ENCODE measurements at regions not wholly inside any gene's neighbourhood (a gene's known extent, or its start where the extent isn't known, plus 50 kb on each side); places are given as distances from the start of the nearest gene placed in this dataset.

DNA sequence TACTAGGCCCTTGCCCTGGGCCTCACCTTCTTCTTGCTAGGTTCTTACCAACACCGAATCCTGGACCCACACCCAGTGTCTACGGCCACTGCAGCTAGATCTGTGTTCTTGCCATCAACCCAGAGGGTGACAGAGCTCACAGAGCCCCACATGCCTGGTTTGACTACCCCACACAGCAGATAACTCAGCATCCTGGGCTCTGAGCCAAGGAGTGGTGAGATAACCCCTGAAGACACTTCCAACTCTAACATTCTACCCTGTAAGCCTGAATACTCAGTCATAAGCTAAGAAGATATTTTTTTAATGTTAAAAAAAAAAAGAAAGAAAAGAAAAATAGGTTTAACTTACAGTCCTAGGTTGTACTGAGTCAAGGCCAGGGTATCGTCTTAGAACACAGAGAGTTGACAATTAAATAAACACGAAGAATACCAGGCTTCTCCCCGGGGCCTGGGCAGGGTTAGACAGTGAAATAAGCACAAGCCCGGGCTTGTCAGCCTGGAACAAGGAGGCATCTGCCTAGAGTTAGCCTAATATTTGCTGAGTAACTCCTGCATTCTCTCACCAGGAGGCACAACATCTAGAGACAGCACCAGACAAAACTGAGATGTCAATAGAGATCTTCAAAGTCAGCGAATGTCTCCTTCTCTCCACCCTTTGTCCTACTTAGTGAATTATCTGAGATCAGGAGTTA is 556.5 kb upstream of the LRRN3 start:
- TF ChIP-seq, protein P1, sequence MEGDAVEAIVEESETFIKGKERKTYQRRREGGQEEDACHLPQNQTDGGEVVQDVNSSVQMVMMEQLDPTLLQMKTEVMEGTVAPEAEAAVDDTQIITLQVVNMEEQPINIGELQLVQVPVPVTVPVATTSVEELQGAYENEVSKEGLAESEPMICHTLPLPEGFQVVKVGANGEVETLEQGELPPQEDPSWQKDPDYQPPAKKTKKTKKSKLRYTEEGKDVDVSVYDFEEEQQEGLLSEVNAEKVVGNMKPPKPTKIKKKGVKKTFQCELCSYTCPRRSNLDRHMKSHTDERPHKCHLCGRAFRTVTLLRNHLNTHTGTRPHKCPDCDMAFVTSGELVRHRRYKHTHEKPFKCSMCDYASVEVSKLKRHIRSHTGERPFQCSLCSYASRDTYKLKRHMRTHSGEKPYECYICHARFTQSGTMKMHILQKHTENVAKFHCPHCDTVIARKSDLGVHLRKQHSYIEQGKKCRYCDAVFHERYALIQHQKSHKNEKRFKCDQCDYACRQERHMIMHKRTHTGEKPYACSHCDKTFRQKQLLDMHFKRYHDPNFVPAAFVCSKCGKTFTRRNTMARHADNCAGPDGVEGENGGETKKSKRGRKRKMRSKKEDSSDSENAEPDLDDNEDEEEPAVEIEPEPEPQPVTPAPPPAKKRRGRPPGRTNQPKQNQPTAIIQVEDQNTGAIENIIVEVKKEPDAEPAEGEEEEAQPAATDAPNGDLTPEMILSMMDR (IDR thresholded peaks at IDR 0.05), result no peak
- no peak for DNase-seq
- Histone ChIP-seq H3K27me3 (ENCODE audit: control insufficient read depth in 2 of 2, insufficient read depth in 2 of 2, low read length in 2 of 2) (no peaks in the 10 kb centered on the region), H3K79me2 (ENCODE audit: insufficient read depth, low read length) (no peaks in the 10 kb centered on the region), H3K4me1 (ENCODE audit: control insufficient read depth in 1 of 2, insufficient read depth in 2 of 2, low read length in 2 of 2) (no peaks in the 10 kb centered on the region), H3K9me3 (replicated peaks in 1 of 2; ENCODE audit: control insufficient read depth in 1 of 2, insufficient read depth in 1 of 2, low read length in 2 of 2) (peaks cover 0 to 12% of the 10 kb centered on the region in 2 donors), H2AFZ (ENCODE audit: insufficient read depth, low read depth, low read length, poor library complexity, severe bottlenecking) (no peak overlapping the region), H3K4me3 (replicated peaks in 1 of 3; ENCODE audit: low read depth in 2 of 3, low read length in 3 of 3) (no peak overlapping the region), H3K27ac (ENCODE audit: low read depth in 1 of 2, low read length in 2 of 2) (no peak overlapping the region), H3K9ac (ENCODE audit: insufficient read depth, low read length, poor library complexity, severe bottlenecking) (no peak overlapping the region), H4K20me1 (ENCODE audit: insufficient read depth, low read length) (no peaks in the 10 kb centered on the region), H3K4me2 (replicated peaks; ENCODE audit: extremely low read depth, low read length, poor library complexity, severe bottlenecking) (no peak overlapping the region), H3K36me3 (replicated peaks in 1 of 2; ENCODE audit: control insufficient read depth in 1 of 2, insufficient read depth in 2 of 2, low read length in 2 of 2) (no peaks in the 10 kb centered on the region)
- no peaks in the 10 kb centered on the region for H3K4me1 Mint-ChIP-seq
- WGBS (ENCODE audit: insufficient coverage), result 98% methylated on average over 5 of the region's 7 CpGs
- peaks cover 2 to 17% (median 12%) of the 10 kb centered on the region in 7 donors for H3K9me3 Mint-ChIP-seq
- H3K27ac Mint-ChIP-seq, result no peak overlapping the region
- no peaks in the 10 kb centered on the region for H3K27me3 Mint-ChIP-seq (ENCODE audit: low read depth in 3 of 3)
- intact Hi-C loops (cut with micrococcal nuclease), result no loop called here
- H3K36me3 Mint-ChIP-seq, result no peaks in the 10 kb centered on the region
- no peak overlapping the region for H3K4me3 Mint-ChIP-seq

DNA sequence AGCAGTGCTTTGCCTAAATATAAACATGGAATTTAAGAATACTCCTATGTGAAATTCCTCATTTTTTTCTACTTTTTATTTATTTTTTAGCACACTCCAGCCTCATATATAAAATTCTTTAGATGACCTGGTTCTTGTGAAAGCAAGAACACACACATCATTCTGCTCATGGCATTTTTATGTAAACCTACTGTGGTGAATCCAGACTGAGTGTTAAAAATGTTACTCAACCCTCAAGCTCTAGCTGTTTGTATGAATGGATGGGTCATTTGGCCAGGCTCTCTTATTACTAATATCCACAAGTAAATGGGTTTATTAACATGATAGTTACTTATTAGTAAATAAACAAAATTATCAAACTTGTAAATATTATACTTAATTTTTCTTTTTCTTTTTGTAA is 551.7 kb upstream of the LRRN3 start:
- intact Hi-C loops (cut with micrococcal nuclease), result no loop called here
- Histone ChIP-seq H3K27ac (ENCODE audit: low read depth in 1 of 2, low read length in 2 of 2) (no peak overlapping the region), H3K9ac (ENCODE audit: insufficient read depth, low read length, poor library complexity, severe bottlenecking) (no peak overlapping the region), H3K4me2 (replicated peaks; ENCODE audit: extremely low read depth, low read length, poor library complexity, severe bottlenecking) (no peak overlapping the region), H3K27me3 (ENCODE audit: control insufficient read depth in 2 of 2, insufficient read depth in 2 of 2, low read length in 2 of 2) (no peaks in the 10 kb centered on the region), H3K9me3 (replicated peaks in 1 of 2; ENCODE audit: control insufficient read depth in 1 of 2, insufficient read depth in 1 of 2, low read length in 2 of 2) (peaks cover 4% of the 10 kb centered on the region in 2 donors), H3K36me3 (replicated peaks in 1 of 2; ENCODE audit: control insufficient read depth in 1 of 2, insufficient read depth in 2 of 2, low read length in 2 of 2) (no peaks in the 10 kb centered on the region), H3K4me1 (ENCODE audit: control insufficient read depth in 1 of 2, insufficient read depth in 2 of 2, low read length in 2 of 2) (no peaks in the 10 kb centered on the region), H4K20me1 (ENCODE audit: insufficient read depth, low read length) (no peaks in the 10 kb centered on the region), H2AFZ (ENCODE audit: insufficient read depth, low read depth, low read length, poor library complexity, severe bottlenecking) (no peak overlapping the region), H3K79me2 (ENCODE audit: insufficient read depth, low read length) (no peaks in the 10 kb centered on the region), H3K4me3 (replicated peaks in 1 of 3; ENCODE audit: low read depth in 2 of 3, low read length in 3 of 3) (no peak overlapping the region)
- Mint-ChIP-seq H3K27ac (no peak overlapping the region), H3K27me3 (ENCODE audit: low read depth in 3 of 3) (no peaks in the 10 kb centered on the region), H3K4me3 (no peak overlapping the region), H3K9me3 (peaks cover 0 to 11% (median 3%) of the 10 kb centered on the region in 7 donors), H3K4me1 (no peaks in the 10 kb centered on the region), H3K36me3 (no peaks in the 10 kb centered on the region)
- TF ChIP-seq, protein P1 (IDR thresholded peaks at IDR 0.05), result no peak
- no peak for DNase-seq
